K562 (cell line): ENCODE measurements at regions not wholly inside any gene's neighbourhood (a gene's known extent, or its start where the extent isn't known, plus 50 kb on each side); places are given as distances from the start of the nearest gene placed in this dataset.

ENCODE experiments used
- FOXM1 ChIP-seq, 2 experiments: fragments of 450-650 bp in 1 of 2; sonication (generic) in 1 of 2; formaldehyde crosslinking in 1 of 2; IDR thresholded peaks; 2 replicates each; pipeline versions ENCODE4 v1.6.1 to v1.9.0; 2017 to 2022; ENCODE audit warnings: low read depth in 2 of 2, mild to moderate bottlenecking in 2 of 2, missing genetic modification reagents in 1 of 2, moderate library complexity in 1 of 2
- NR2F6 ChIP-seq: fragments of 450-650 bp; formaldehyde crosslinking; IDR thresholded peaks from 2 replicates; pipeline ENCODE4 v1.4.0; 2020; ENCODE audit warnings: mild to moderate bottlenecking
- RFX5 ChIP-seq: IDR thresholded peaks from 2 replicates; pipeline ENCODE4 v1.6.1; 2011; ENCODE audit warnings: low read depth, mild to moderate bottlenecking, improper control_type of control experiment, low read length

- TF ChIP-seq NR2F6 (CRISPR knock-in tag) (no peak), FOXM1 (IDR thresholded peaks at IDR 0.05; ENCODE audit: low read depth) (no peak), FOXM1 (CRISPR knock-in tag; IDR thresholded peaks at IDR 0.05; ENCODE audit: low read depth) (no peak), RFX5 (no peak)
Observed at GRCh38 chr1:184185347-184185746, 133.8 kb downstream of the TSEN15 start.
